COLO829 (cell line): ENCODE measurements at regions not wholly inside any gene's neighbourhood (a gene's known extent, or its start where the extent isn't known, plus 50 kb on each side); places are given as distances from the start of the nearest gene placed in this dataset.
"Not testable (repeated sequence)": the region's sequence is repeated elsewhere in the genome, so short reads cannot be mapped to it uniquely, and the experiment has no call there.

Source experiments
- DNase-seq: peaks from one replicate; pipeline ENCODE4 v3.0.0; 2012; ENCODE audit warnings: low spot score

- DNase-seq: not testable (repeated sequence)
Observed at GRCh38 chr17:13659051-13659450, 57.3 kb upstream of the HS3ST3A1 start.

GRCh38 chr17:13665872-13666635, 64.3 kb upstream of the HS3ST3A1 start:
- DNase-seq: no peak

GRCh38 chr17:13671341-13671740, 69.6 kb upstream of the HS3ST3A1 start:
- DNase-seq: no peak

GRCh38 chr17:13671771-13672170, 70.0 kb upstream of the HS3ST3A1 start:
- no peak for DNase-seq

DNA sequence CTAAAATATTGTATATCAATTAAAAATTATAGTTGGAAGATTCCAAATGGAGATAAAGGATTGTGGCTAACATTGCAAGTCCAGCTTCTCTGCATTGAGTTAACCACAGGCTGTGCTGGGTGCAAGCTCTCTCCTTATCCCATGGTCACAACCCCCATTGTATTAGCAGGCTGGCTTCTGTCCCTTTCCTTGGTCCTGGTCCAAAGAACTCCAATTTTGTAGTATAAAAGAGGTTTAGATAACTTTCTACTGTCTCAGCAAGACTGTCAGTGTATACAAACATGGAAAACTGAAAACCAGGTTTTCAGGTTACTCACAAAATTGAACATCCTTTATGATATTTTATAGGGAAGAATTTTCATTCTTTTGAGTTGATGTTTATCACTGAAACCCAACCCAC, 76.6 kb upstream of the HS3ST3A1 start:
- no peak for DNase-seq

DNA sequence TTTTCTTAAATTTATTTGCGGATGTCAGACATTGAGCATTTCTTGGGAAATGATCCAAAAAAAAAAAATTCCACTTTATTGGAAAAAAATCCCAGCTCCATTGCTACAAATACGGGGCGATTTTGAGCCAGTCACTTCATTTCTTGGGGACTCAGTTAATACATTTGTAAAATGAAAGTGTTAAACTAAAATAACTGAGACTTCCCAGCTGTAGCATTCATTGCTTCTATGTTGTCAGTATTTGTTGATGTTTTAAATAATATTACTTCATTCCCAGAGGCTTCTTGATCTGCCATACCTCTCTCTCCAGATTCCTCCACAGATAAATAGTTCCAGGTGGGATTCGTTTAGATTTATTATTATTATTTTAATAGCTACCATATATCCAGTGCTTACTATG, 77.1 kb upstream of the HS3ST3A1 start:
- DNase-seq: no peak

DNA sequence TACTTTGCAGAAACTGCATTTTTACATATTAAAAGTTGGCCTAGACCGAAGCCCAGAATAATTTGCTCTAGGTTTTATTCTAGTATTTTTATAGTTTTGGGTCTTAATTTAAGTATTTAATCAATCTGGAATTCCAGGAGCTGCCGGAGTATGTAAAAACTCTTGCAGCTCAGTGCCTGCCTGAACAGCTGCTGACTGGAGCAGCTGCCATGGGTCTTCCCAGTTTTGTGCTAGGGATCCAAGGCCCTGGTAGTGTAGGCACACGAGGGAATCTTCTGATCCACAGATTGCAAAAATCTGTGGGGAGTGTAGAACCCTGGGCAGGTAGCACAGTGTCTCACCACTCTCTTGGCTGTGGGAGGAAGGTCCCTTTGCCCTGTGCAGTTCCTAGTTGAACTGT, 87.0 kb upstream of the HS3ST3A1 start:
- no peak for DNase-seq

DNA sequence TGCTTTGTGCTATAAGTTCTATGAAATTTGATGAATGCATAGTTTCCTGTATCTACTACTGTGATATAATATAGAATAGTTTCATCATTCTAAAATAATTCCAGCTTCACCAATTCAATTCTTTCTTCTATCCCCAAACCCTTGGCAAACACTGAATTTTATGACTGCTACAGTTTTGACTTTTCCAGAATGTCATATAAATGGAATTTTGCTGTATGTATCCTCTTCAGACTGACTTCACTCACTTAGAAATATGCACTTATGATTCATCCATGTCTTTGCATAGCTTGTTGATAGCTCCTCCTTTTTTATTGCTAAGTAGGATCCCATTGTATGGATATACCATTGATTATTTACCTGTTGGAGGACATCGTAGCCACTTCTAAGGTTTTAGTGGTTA, 89.1 kb upstream of the HS3ST3A1 start:
- DNase-seq: no peak

DNA sequence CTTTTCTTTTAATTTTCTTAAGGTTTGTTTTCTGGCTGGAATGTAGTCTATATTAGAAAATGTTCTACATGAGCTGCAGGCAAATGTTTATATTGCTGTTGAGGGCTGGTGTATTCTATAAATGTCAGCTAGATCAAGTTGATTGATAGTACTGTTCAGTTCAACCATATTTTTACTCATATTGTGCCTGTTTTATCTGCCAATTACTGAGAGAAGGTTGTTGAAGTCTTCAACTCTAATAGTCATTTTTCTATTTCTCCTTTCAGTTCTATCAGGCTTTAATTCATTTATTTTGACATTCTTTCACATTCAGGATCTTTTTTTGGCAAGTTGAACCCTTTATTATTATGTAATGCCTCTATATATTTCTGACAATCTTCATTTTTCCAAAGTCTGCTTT, 93.2 kb upstream of the HS3ST3A1 start:
- no peak for DNase-seq

- no peak for DNase-seq
Observed at GRCh38 chr17:13698832-13699231, 97.1 kb upstream of the HS3ST3A1 start.

DNA sequence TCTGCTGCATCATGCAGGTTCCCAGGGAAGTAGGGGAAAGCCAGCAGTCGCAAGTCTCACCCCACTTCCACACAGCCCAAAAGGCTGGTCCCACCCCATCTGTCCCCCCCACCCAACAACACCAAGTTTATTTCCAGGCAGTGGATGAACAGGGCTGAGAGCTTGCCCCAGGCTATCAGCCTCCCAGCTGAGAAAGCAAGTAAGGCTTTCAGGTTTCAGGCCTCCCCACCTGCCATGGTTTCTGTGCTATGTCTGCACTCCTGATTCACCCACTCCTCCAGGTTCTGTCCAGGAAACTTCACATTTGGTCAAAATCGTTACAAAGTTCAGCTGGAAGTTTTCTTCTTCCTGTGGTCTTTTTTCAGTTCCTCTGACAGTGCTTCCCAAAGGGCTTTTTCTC, 97.5 kb upstream of the HS3ST3A1 start:
- DNase-seq: no peak

- DNase-seq: no peak
Observed at GRCh38 chr17:13702266-13702665, 100.5 kb upstream of the HS3ST3A1 start.

- no peak for DNase-seq
Observed at GRCh38 chr17:13704333-13704732, 102.6 kb upstream of the HS3ST3A1 start.

DNA sequence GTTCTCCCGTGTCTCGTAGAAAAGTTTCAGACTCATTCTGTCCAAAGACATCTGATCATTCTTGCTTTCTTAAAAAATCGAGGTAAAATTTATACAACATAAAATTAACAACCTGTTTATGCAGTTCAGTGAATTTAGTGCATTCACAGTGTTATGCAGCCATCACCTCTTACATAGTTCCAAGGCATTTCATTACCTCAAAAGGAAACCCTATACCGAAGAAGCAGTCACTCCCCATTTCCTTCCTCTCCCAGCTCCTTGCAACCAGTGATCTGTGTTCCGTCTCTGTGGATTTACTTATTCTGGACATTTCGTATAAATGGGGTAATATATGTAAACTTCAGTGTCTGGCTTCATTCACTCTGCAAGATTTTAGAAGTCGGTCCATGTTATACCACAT, 103.5 kb upstream of the HS3ST3A1 start:
- no peak for DNase-seq

GRCh38 chr17:13721705-13722104, 120.0 kb upstream of the HS3ST3A1 start:
- no peak for DNase-seq

GRCh38 chr17:13725288-13725990, 123.7 kb upstream of the HS3ST3A1 start:
- DNase-seq: no peak

DNA sequence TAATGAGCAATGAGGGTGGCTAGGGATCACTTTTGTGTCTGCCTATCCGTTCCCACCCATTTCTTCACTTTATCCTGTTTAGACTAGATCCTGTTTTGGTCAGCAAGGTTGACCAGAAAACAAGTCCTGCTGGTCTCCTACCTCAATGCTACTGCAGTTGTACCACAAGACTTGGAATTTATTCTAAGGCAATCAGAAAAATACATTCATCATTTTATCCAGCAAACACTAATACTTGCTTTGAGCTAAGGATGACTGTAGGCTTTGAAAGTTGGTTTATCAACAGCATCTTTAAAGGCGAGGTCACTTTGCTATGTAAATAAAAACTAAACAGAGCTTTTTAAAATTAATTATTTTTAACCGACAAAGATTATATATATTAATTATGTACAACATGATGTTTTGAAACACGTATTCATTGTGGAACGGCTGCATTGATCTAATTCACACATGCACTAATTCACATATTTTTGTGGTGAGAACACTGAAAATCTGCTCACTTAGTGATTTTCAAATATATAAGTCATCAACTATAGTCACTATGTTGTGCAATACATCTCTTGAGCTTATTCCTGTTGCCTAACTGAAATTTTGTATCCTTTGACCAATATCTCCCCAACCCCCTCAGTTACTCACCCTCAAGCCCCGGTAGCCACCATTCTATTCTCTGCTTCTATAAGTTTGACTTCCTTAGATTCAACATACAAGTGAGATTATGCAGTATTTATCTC, 125.9 kb upstream of the HS3ST3A1 start:
- no peak for DNase-seq

GRCh38 chr17:13728781-13729180, 127.1 kb upstream of the HS3ST3A1 start:
- DNase-seq: no peak

GRCh38 chr17:13729466-13730134, 127.9 kb upstream of the HS3ST3A1 start:
- no peak for DNase-seq

DNA sequence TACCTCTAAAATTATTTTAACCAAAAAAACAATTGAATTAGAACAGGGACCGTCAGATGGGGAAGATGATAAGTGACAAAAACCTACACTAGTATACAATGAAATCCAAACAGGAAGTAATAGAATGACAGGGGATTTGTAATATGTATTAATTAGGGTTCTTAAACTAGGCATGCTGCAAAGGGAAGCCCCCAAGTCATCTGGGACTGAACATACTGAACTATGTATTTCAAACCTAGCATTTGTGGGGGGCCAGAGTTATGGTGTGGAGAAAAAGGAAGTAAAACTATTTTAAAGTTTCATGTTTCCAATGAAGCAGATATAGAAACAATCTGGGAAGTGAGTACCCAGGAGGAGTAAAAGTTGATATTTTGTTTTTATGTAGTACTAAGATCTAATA, 133.2 kb upstream of the HS3ST3A1 start:
- DNase-seq: no peak

DNA sequence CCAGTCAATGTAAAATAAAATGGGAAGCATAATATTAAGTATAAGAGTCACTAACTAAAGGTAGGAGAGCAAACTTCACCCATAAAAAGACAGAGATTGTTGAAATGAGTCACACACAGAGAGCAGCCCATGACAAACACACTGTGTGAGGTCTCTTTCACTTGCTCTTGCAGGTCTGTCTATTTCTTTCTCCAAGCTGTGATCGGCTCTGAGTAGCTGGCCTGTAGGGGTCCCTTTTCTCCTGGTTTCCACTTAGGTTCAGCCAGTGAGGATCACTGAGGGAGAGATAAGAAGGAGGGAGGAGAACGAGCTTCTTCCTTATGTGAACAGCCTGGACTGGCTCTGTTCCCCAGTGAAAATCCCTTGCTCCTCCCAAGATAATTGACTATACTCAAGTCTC, 133.7 kb upstream of the HS3ST3A1 start:
- no peak for DNase-seq

DNA sequence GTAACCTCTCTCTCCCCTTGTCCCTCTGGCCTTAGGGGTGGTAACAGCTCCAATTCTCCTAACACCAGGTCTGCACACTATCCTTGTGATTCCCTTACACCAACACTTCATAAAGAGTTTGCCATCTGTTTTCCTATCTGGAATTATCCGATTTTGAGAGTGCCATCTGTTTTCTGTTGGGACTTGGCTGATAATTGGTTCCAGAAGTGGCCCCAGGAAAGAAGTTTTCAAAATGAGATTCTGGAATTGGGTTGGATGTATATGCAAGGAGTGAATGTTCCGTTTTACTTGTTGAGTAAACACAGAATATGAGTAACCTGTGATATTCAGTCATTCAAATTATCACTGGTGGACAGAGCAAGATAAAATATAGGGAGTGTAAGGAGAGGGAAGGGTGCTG, 134.1 kb upstream of the HS3ST3A1 start:
- DNase-seq: no peak

DNA sequence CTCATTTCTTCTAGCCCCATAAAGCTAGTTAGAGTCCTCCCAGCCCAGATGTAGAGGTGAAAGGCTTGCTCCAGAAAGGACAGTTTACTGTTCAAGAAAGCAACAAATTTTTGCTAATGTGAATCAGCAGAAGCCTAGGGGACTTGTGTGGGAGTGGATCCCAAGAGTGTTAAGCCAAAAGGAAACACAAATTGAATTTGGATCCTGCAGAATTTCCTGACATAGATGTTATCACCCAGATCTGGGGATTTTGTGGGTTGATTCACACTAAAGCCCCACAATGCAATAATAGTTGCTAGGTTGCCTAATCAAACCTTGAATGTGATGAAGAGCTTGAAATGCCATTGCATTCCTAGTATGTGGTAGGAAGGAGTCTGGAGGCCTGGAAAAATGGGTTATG, 135.2 kb upstream of the HS3ST3A1 start:
- DNase-seq: no peak
